ENCODE measurements at regions not wholly inside any gene's neighbourhood (a gene's known extent, or its start where the extent isn't known, plus 50 kb on each side); places are given as distances from the start of the nearest gene placed in this dataset.
A peak's percentile ranks its signal among the peaks of the same experiment; 100 is the strongest.
"Not testable (repeated sequence)": the region's sequence is repeated elsewhere in the genome, so short reads cannot be mapped to it uniquely, and the experiment has no call there.

DNA sequence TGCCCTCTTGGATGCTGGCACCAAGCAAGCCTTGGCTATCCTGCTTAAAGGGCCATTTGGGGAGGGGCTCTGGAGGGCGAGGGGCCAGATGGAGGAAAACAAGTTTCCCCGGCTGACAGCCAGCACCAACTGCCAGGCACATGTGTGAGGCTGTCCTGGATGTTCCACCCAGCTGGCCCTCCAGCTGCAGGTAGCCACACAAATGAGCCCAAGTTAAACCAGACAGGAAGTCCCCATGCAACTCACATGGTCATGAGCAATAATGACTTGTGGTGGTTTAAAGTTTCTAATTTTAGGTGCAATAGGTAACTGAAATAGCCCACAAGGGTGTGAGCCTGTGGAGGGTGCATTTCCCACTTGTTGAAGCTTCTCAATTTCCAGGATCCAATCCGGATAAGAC lies 198.0 kb downstream of the OTOP1 start:
- H3K4me3 Mint-ChIP-seq; H3K27ac Mint-ChIP-seq; DNase-seq; H3K36me3 Mint-ChIP-seq (ENCODE audit: low read depth); H3K27me3 Mint-ChIP-seq; H3K9me3 Mint-ChIP-seq; intact Hi-C loops (cut with micrococcal nuclease); H3K4me1 Mint-ChIP-seq: not testable (repeated sequence)

DNA sequence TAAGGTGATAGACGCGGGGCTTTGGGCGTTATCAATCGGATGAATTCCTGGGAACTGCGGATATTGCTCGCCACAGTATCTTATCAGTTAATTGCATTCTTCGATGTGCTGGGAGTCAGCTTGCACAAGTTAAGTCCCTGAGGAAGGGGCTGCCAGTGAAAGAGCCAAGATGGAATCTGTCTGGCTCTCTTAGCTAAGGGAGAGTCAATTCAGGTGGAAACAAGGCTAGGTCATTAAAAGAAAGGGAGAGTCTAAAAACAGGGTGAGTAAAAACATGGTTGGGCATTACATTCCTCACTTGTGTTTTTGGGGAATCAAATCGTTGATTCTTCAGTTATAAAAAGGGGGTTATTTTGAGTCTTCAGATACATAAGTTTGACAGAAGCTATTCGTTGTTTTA lies 196.2 kb downstream of the OTOP1 start:
- H3K27ac Mint-ChIP-seq; intact Hi-C loops (cut with micrococcal nuclease); DNase-seq; H3K9me3 Mint-ChIP-seq; H3K27me3 Mint-ChIP-seq; H3K36me3 Mint-ChIP-seq (ENCODE audit: low read depth); H3K4me1 Mint-ChIP-seq; H3K4me3 Mint-ChIP-seq: not testable (repeated sequence)

DNA sequence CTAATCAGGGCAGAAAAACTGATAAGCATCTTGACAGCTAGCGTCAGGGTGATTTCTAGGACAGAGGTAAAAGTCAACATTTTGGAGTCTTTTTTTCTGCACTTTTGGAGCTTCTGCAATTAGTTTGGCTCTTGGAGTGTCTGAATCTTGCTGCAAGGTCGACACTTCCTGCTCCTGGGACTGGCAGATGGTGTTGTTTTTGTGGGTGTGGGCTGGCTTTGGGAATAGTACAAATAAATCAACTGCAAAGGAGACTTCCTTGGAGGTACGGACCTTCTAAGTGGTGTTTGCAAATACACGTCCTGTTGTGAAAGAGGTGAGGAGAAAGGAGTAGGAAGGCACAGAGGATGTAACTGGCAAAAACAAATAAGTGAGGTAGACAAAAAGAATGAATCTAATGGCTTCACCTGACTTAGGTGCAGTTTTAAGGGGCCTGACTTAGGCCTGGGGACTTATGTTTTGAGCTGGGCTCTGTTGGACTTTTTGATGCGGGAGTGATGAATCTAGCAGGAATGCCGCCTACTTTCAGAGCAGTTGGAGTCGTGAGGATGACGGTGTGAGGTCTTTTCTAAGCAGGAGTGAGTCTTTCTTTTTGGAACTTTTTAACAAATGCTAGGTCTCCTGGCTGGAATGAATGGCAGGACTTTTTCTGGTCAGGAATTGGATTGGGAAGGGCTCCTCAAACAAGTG lies 195.1 kb downstream of the OTOP1 start:
- intact Hi-C loops (cut with micrococcal nuclease); H3K27me3 Mint-ChIP-seq; DNase-seq; H3K9me3 Mint-ChIP-seq; H3K36me3 Mint-ChIP-seq (ENCODE audit: low read depth); H3K4me1 Mint-ChIP-seq; H3K27ac Mint-ChIP-seq; H3K4me3 Mint-ChIP-seq: not testable (repeated sequence)

DNA sequence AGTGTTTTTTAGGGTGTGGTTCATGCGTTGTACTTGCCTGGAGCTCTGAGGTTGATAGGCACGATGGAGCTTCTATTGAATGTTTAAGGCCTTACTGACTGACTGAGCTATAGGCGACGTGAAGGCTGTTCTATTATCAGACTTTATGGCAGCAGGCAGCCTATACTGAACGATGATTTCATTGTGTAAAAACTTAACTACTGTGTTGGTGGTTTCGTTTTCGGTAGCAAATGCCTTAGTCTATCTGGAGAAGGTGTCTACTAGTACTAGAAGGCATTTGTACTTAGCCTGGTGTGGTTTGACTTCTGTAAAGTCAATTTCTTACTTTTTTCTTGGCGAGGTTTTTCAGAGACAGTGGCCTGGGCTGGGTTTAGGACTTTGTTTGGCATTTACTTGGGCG lies 194.4 kb downstream of the OTOP1 start:
- H3K36me3 Mint-ChIP-seq (ENCODE audit: low read depth); H3K27me3 Mint-ChIP-seq; H3K9me3 Mint-ChIP-seq; DNase-seq; H3K27ac Mint-ChIP-seq; H3K4me1 Mint-ChIP-seq; intact Hi-C loops (cut with micrococcal nuclease); H3K4me3 Mint-ChIP-seq: not testable (repeated sequence)

DNA sequence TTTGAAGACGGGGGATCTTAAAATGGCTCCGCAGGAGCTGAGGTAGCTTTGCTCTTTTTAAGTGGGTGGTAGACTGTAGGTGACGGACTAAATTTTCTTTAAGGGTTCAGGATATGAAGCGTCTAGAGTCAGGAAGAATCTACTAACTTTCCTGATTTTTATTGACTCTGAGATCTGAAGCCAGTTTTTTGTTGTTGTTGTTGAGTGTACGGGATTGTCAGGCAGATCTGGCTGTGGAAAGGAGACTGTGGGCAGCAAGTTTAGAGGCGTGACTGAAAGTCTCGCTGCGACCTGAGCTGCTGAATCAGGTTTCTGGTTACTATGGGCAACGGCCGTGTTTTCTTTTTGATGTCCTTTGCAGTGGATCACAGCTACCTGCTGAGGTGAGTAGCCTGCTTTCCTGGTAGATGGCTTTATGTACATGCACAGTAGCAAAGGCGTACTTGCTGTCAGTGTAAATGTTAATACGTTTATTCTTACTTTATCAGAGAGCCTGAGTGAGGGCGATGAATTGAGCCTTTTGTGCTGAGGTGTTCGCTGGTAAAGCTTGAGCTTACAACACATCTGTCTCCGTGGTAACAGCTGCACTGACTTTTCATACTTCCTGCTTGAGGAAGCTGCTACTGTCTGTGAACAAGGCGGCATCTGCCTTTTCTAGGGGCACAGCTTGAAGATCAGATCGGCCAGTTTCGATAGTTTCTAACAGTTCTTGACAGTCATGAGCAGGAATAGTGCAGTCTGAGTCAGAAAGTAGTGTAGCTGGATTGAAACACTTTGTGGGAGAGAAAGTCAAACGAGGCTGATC lies 193.7 kb downstream of the OTOP1 start:
- H3K4me1 Mint-ChIP-seq; intact Hi-C loops (cut with micrococcal nuclease); H3K27me3 Mint-ChIP-seq; H3K9me3 Mint-ChIP-seq; H3K4me3 Mint-ChIP-seq; H3K36me3 Mint-ChIP-seq (ENCODE audit: low read depth); H3K27ac Mint-ChIP-seq: not testable (repeated sequence)
- DNase-seq = peak; percentile 64

DNA sequence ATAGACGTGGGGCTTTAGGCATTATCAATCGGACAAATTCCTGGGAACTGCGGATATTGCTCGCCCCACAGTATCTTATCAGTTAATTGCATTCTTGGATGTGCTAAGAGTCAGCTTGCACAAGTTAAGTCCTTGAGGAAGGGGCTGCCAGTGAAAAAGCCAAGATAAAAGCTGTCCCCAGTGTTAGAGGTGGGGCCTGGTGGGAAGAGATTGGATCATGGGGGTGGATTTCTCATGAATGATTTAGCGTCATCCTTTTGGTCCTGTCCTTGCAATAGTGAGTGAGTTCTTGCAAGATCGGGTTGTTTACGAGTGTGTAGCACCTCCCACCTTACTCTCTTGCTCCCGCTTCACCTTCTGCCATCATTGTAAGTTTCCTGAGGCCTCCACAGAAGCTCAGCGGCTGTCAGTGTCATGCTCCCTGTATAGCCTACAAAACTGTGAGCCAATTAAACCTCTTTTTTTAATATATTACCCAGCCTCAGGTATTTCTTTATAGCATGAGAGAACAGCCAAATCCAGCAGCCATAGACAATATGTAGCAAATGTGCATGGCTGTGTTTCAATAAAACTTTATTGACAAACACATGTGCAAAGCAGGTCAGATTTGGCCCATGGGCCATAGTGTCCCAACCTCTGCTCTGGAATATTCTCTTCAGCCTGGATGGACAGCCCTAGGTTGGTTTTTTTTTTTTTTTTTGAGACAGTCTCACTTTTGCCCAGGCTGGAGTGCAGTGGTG lies 189.2 kb downstream of the OTOP1 start:
- H3K4me1 Mint-ChIP-seq; intact Hi-C loops (cut with micrococcal nuclease); H3K36me3 Mint-ChIP-seq (ENCODE audit: low read depth); H3K27ac Mint-ChIP-seq; DNase-seq; H3K4me3 Mint-ChIP-seq; H3K9me3 Mint-ChIP-seq; H3K27me3 Mint-ChIP-seq: not testable (repeated sequence)

DNA sequence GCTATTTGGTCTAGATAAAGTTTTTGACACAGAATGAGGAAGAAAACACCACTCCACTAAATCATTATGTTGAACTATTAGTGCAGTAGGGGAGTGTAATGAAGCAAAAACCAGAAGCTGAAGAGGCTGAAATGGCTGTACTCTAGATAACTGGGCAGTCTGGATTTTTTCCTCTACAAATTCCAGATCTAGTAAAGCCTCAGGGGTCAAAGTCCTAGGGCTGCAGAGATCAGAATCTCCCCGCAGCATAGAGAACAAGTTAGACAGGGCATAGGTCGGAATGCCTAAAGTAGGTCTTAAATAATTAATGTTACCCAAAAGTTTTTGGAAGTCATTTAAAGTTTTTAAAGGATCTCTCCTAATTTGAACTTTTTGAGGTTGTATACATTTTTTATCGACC lies 180.9 kb downstream of the OTOP1 start:
- H3K27ac Mint-ChIP-seq; H3K4me3 Mint-ChIP-seq; H3K36me3 Mint-ChIP-seq (ENCODE audit: low read depth); intact Hi-C loops (cut with micrococcal nuclease); DNase-seq; H3K9me3 Mint-ChIP-seq; H3K4me1 Mint-ChIP-seq: not testable (repeated sequence)
- H3K27me3 Mint-ChIP-seq = peaks cover 43% of the 10 kb centered on the region

DNA sequence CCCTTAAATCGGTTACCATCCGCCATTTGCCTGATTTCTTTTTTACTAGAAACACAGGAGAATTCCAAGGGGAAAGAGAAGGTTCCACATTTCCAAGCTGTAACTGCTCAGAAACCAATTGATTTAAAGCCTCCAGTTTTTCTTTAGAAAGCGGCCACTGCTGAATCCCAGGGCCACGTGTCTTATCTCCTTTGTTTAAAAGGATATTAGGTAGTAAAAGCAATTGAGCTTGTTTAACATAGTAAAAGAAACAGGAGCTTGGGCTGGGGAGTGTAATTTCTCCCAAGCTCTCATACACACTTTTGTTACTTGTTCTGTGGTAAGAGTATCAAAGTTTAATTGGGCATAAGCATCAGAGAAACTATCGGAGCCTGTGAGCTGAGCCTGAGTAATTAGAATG lies 180.0 kb downstream of the OTOP1 start:
- H3K27me3 Mint-ChIP-seq = peaks cover 43% of the 10 kb centered on the region

DNA sequence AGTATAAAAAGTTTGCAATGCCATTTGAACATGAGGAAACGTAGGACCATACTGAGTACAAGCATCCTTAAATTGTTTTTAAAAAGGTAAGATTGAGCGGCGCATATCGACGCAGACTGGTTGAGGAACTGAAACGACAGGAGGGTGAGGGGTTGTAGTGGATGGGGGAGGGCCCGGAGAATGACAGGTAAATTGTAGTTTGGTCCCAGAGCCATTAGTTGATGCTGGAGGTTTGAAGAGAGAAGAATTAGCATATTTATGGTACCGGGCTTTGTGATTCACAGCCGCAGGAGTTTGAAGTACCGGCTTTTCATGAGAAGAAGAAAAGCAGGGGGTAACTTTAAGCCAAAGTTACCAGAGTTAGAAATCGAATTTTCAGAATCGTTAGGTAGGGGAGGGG lies 179.5 kb downstream of the OTOP1 start:
- H3K4me3 Mint-ChIP-seq; H3K36me3 Mint-ChIP-seq (ENCODE audit: low read depth); H3K4me1 Mint-ChIP-seq; H3K9me3 Mint-ChIP-seq; H3K27ac Mint-ChIP-seq; DNase-seq; intact Hi-C loops (cut with micrococcal nuclease): not testable (repeated sequence)
- peaks cover 43% of the 10 kb centered on the region for H3K27me3 Mint-ChIP-seq

More for the DNA sequence above, 180.0 kb downstream of the OTOP1 start:
- intact Hi-C loops (cut with micrococcal nuclease); DNase-seq; H3K27ac Mint-ChIP-seq; H3K4me1 Mint-ChIP-seq; H3K4me3 Mint-ChIP-seq; H3K9me3 Mint-ChIP-seq; H3K36me3 Mint-ChIP-seq (ENCODE audit: low read depth): not testable (repeated sequence)

DNA sequence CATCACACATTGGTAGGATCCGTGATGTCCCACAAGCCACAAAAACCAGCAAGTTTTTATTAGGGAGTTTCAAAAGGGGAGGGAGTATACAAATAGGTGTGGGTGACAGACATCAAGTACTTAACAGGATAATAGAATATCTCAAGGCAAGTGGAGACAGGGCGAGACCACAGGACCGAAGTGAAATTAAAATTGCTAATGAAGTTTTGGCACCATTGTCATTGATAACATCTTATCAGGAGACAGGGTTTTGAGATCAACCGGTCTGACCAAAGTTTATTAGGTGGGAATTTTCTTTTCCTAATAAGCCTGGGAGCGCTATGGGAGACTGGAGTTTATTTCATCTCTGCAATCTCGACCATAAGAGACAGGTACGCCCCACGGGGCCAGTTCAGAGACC lies 178.5 kb downstream of the OTOP1 start:
- H3K27me3 Mint-ChIP-seq = peaks cover 43% of the 10 kb centered on the region
- H3K4me3 Mint-ChIP-seq; intact Hi-C loops (cut with micrococcal nuclease): not testable (repeated sequence)

DNA sequence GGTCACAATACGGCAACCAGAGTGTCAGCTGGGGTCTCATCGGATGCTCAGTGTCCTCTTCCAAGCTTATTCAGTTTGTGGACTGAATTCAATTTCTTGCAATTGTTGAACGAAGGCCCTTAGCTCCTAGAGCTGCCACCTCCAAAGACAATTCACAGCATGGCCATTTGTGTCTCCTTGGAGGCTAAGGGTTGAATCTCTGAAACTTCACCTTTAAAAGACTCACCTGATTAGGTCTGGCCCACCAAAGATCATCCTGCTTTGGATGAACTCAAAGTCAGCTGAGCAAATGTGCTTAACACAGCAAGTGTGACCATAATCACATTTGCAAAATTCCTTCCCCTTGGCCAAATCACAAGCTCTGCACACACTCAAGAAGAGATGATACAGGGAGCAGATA lies 175.9 kb downstream of the OTOP1 start:
- not testable (repeated sequence) for H3K4me1 Mint-ChIP-seq, H3K27ac Mint-ChIP-seq

More for the DNA sequence above, 178.5 kb downstream of the OTOP1 start:
- not testable (repeated sequence) for DNase-seq; H3K9me3 Mint-ChIP-seq; H3K4me1 Mint-ChIP-seq; H3K27ac Mint-ChIP-seq; H3K36me3 Mint-ChIP-seq (ENCODE audit: low read depth)

DNA sequence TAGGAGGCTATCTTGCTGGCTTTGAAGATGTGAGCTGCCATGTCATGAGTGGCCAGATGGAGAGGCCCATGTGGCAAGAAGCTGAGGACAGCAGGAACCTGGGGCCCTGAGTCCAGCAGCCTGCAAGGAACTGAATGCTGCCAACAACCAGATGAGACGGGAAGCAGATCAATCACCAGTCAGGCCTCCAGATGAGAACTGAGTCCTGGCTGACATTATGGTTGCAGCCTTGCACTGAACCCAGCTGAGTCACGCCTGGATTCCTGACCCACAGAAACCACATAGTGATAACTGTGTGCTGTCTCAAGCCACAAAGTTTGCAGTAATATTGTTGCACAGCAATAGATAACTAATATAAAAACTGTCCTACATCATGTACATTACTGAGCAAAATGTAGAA lies 173.8 kb downstream of the OTOP1 start:
- H3K9me3 Mint-ChIP-seq; intact Hi-C loops (cut with micrococcal nuclease); H3K27ac Mint-ChIP-seq; H3K36me3 Mint-ChIP-seq (ENCODE audit: low read depth); H3K27me3 Mint-ChIP-seq; DNase-seq; H3K4me3 Mint-ChIP-seq; H3K4me1 Mint-ChIP-seq: not testable (repeated sequence)

More for the DNA sequence above, 175.9 kb downstream of the OTOP1 start:
- DNase-seq; H3K4me3 Mint-ChIP-seq; intact Hi-C loops (cut with micrococcal nuclease); H3K36me3 Mint-ChIP-seq (ENCODE audit: low read depth); H3K9me3 Mint-ChIP-seq: not testable (repeated sequence)
- peaks cover 25% of the 10 kb centered on the region for H3K27me3 Mint-ChIP-seq

DNA sequence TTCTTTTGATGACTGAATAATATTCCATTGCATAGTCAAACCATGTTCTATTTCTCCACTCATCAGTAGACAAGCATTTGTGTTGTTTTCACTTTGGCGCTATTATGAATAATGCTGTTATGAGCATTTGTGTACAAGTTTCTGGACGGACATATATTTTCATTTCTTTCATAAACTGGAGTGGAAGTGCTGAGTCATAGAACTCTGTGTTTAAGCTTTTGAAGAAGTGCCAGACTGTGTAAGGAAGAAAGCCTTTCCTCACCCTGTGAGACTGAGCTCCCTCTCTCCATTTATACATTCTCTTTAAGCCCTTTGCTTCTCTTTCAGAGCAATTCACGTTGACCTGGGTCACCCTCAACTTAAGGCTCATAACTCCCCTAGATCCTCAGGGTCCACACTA lies 169.5 kb downstream of the OTOP1 start:
- H3K4me3 Mint-ChIP-seq; H3K9me3 Mint-ChIP-seq; DNase-seq; H3K4me1 Mint-ChIP-seq; H3K36me3 Mint-ChIP-seq (ENCODE audit: low read depth); H3K27ac Mint-ChIP-seq; H3K27me3 Mint-ChIP-seq; intact Hi-C loops (cut with micrococcal nuclease): not testable (repeated sequence)

DNA sequence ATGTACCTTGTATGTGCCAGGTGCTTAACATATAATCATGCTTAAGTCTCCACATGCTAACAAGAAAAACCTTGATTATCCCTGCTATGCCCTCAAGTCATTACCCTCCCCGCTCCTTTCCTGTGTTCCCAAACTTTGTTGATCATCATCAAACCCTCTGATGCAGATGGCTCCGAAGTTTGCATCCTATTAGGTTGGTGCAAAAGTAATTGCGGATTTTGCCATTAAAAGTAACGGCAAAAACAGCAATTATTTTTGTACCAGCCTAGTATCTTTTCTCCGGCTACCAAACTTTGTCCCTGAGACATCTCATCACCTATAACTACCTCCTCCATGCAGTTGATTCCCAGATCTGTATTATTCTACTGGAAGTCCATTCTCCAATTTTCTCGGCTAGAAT lies 142.6 kb downstream of the OTOP1 start:
- H3K9me3 Mint-ChIP-seq; H3K36me3 Mint-ChIP-seq (ENCODE audit: low read depth); intact Hi-C loops (cut with micrococcal nuclease); H3K4me1 Mint-ChIP-seq; H3K4me3 Mint-ChIP-seq; DNase-seq; H3K27me3 Mint-ChIP-seq; H3K27ac Mint-ChIP-seq: not testable (repeated sequence)
